Karpas-422 (cell line): ENCODE measurements at regions not wholly inside any gene's neighbourhood (a gene's known extent, or its start where the extent isn't known, plus 50 kb on each side); places are given as distances from the start of the nearest gene placed in this dataset.

Source experiments
- DNase-seq: peaks from one replicate; pipeline ENCODE4 v3.0.0-alpha.2; 2015
- H2AFZ ChIP-seq: fragments of 200-600 bp; sonication (generic); 2 replicates; pipeline ENCODE4 v1.6.1; 2014; ENCODE audit warnings: antibody characterized with exemption, low read length, mixed read lengths
- H3K27ac ChIP-seq: fragments of 200-600 bp; sonication (generic); 2 replicates; pipeline ENCODE4 v1.5.1; 2014; ENCODE audit warnings: mild to moderate bottlenecking, low read length, moderate library complexity
- H3K27me3 ChIP-seq: fragments of 200-600 bp; sonication (generic); 2 replicates; pipeline ENCODE4 v1.6.1; 2014; ENCODE audit warnings: low read length, mixed read lengths
- H3K36me3 ChIP-seq: fragments of 200-600 bp; sonication (generic); 2 replicates; pipeline ENCODE4 v1.6.1; 2014; ENCODE audit warnings: low read length, mixed read lengths; ENCODE audit not compliant: insufficient read depth
- H3K4me1 ChIP-seq: fragments of 200-600 bp; sonication (generic); 2 replicates; pipeline ENCODE4 v1.6.1; 2014; ENCODE audit warnings: mild to moderate bottlenecking, low read length, mixed read lengths
- H3K4me2 ChIP-seq: fragments of 200-600 bp; sonication (generic); 2 replicates; pipeline ENCODE4 v1.6.1; 2014; ENCODE audit warnings: low read length, low read depth, mild to moderate bottlenecking; ENCODE audit not compliant: poor library complexity, severe bottlenecking
- H3K4me3 ChIP-seq: fragments of 200-600 bp; sonication (generic); 2 replicates; pipeline ENCODE4 v1.5.1; 2014; ENCODE audit warnings: mild to moderate bottlenecking, antibody characterized with exemption, low read length, mixed read lengths
- H3K79me2 ChIP-seq: fragments of 200-600 bp; sonication (generic); 2 replicates; pipeline ENCODE4 v1.6.1; 2014; ENCODE audit warnings: mild to moderate bottlenecking, low read length, mixed read lengths
- H3K9ac ChIP-seq: fragments of 200-600 bp; sonication (generic); 2 replicates; pipeline ENCODE4 v1.6.0; 2014; ENCODE audit warnings: low read length
- H3K9me2 ChIP-seq: fragments of 200-600 bp; sonication (generic), shearing (Covaris generic); replicated peaks from 2 replicates; pipeline ENCODE4 v1.6.0; 2014; ENCODE audit warnings: mild to moderate bottlenecking, low read length, moderate library complexity; ENCODE audit not compliant: insufficient read depth
- H3K9me3 ChIP-seq: fragments of 300-700, 200-600 bp; sonication (generic); 2 replicates; pipeline ENCODE4 v1.6.1; 2014; ENCODE audit warnings: low read length, mixed read lengths
- H4K20me1 ChIP-seq: fragments of 200-600 bp; sonication (generic); 2 replicates; pipeline ENCODE4 v1.6.1; 2014; ENCODE audit warnings: mild to moderate bottlenecking, antibody characterized with exemption, low read length, low read depth; ENCODE audit not compliant: insufficient read depth

GRCh38 chr4:173801361-173801760 is 271.3 kb upstream of the HAND2 start:
- H3K4me3 ChIP-seq = no peak overlapping the region
- H3K27me3 ChIP-seq = no peaks in the 10 kb centered on the region
- H3K9me3 ChIP-seq = no peaks in the 10 kb centered on the region
- H3K9ac ChIP-seq = no peak overlapping the region
- no peak overlapping the region for H2AFZ ChIP-seq
- H3K36me3 ChIP-seq = no peaks in the 10 kb centered on the region
- no peaks in the 10 kb centered on the region for H3K79me2 ChIP-seq
- no peak overlapping the region for H3K4me2 ChIP-seq
- no peaks in the 10 kb centered on the region for H3K9me2 ChIP-seq
- no peaks in the 10 kb centered on the region for H3K4me1 ChIP-seq
- no peak for DNase-seq
- no peaks in the 10 kb centered on the region for H4K20me1 ChIP-seq
- no peak overlapping the region for H3K27ac ChIP-seq

DNA sequence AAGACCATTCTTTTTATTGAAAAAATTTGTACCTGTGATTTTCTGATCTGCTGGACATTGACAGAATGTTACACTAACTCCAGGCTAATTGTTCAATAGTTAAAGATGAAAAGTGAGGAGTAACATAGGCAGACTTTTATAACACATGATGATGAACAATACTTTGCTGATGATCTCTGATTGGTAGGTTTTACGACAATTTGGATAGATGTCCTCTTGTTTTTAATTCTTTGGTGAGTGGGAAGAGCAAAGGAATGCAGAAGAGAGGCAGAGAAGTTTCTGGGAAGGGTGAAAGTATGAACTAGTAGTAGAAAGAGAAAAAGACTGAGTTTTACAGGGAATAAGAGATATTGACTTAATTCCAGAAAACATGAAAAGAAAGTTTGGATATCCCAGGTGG is 267.3 kb upstream of the HAND2 start:
- Histone ChIP-seq H3K36me3 (no peaks in the 10 kb centered on the region), H2AFZ (no peak overlapping the region)

GRCh38 chr4:173794662-173795061 is 264.6 kb upstream of the HAND2 start:
- Histone ChIP-seq H3K4me2 (no peak overlapping the region), H3K4me1 (no peaks in the 10 kb centered on the region)

More for the DNA sequence above, 267.3 kb upstream of the HAND2 start:
- no peaks in the 10 kb centered on the region for H3K27me3 ChIP-seq
- H3K79me2 ChIP-seq = no peaks in the 10 kb centered on the region
- no peak for DNase-seq
- H3K4me3 ChIP-seq = no peak overlapping the region
- H3K9me2 ChIP-seq = no peaks in the 10 kb centered on the region
- no peak overlapping the region for H3K4me2 ChIP-seq
- H3K27ac ChIP-seq = no peak overlapping the region
- H4K20me1 ChIP-seq = no peaks in the 10 kb centered on the region
- H3K4me1 ChIP-seq = no peaks in the 10 kb centered on the region
- no peaks in the 10 kb centered on the region for H3K9me3 ChIP-seq
- no peak overlapping the region for H3K9ac ChIP-seq

GRCh38 chr4:173793937-173794510 is 264.0 kb upstream of the HAND2 start:
- no peak for DNase-seq
- Histone ChIP-seq H3K9me2 (no peaks in the 10 kb centered on the region), H3K9me3 (no peaks in the 10 kb centered on the region), H3K27ac (no peak overlapping the region), H3K79me2 (no peaks in the 10 kb centered on the region), H3K27me3 (no peaks in the 10 kb centered on the region), H2AFZ (no peak overlapping the region), H3K36me3 (no peaks in the 10 kb centered on the region), H3K4me1 (no peaks in the 10 kb centered on the region), H3K4me2 (no peak overlapping the region), H4K20me1 (no peaks in the 10 kb centered on the region), H3K4me3 (no peak overlapping the region), H3K9ac (no peak overlapping the region)

More at GRCh38 chr4:173794662-173795061, 264.6 kb upstream of the HAND2 start:
- Histone ChIP-seq H3K36me3 (no peaks in the 10 kb centered on the region), H3K27me3 (no peaks in the 10 kb centered on the region), H4K20me1 (no peaks in the 10 kb centered on the region), H3K4me3 (no peak overlapping the region), H3K9me2 (no peaks in the 10 kb centered on the region), H3K79me2 (no peaks in the 10 kb centered on the region), H2AFZ (no peak overlapping the region), H3K27ac (no peak overlapping the region), H3K9me3 (no peaks in the 10 kb centered on the region), H3K9ac (no peak overlapping the region)
- no peak for DNase-seq

GRCh38 chr4:173782660-173783059 is 252.6 kb upstream of the HAND2 start:
- Histone ChIP-seq H2AFZ (no peak overlapping the region), H3K9me2 (no peaks in the 10 kb centered on the region), H3K4me1 (no peaks in the 10 kb centered on the region), H3K4me3 (no peak overlapping the region), H3K27me3 (no peaks in the 10 kb centered on the region), H3K79me2 (no peaks in the 10 kb centered on the region), H3K9ac (no peak overlapping the region), H3K4me2 (no peak overlapping the region), H3K27ac (no peak overlapping the region), H3K36me3 (no peaks in the 10 kb centered on the region), H3K9me3 (no peaks in the 10 kb centered on the region), H4K20me1 (no peaks in the 10 kb centered on the region)
- no peak for DNase-seq

- Histone ChIP-seq H3K9me2 (no peaks in the 10 kb centered on the region), H3K36me3 (no peaks in the 10 kb centered on the region), H2AFZ (no peak overlapping the region), H3K79me2 (no peaks in the 10 kb centered on the region), H3K4me1 (no peaks in the 10 kb centered on the region), H3K4me2 (no peak overlapping the region), H3K27me3 (no peaks in the 10 kb centered on the region), H3K27ac (no peak overlapping the region), H3K9ac (no peak overlapping the region), H3K4me3 (no peak overlapping the region), H4K20me1 (no peaks in the 10 kb centered on the region), H3K9me3 (no peaks in the 10 kb centered on the region)
- DNase-seq = no peak
Observed at GRCh38 chr4:173777921-173778320, 247.9 kb upstream of the HAND2 start.

- no peaks in the 10 kb centered on the region for H3K9me3 ChIP-seq
Observed at GRCh38 chr4:173777421-173777820, 247.4 kb upstream of the HAND2 start.

DNA sequence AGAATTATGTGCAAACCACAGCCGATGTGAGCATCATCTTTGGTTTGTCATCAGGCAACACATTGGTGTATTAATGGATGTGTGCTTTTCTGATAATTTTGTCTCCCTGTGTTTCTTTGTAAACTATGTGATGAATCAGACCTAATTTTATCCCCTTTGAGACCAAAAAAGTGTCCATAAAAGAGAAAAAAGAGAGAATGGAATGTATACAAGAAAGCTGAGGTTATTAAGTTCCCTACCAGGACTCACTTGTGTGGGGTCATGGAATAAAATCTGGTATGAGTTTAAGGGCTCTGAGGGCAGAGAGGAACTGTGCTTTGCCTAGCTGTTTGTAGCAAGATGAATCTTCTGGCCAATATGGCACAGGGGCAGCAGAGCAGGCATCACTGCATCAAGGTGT is 239.5 kb upstream of the HAND2 start:
- no peaks in the 10 kb centered on the region for H3K4me1 ChIP-seq
- H3K4me2 ChIP-seq = no peak overlapping the region
- H3K9ac ChIP-seq = no peak overlapping the region
- no peaks in the 10 kb centered on the region for H3K9me3 ChIP-seq
- H3K27me3 ChIP-seq = no peaks in the 10 kb centered on the region
- no peaks in the 10 kb centered on the region for H4K20me1 ChIP-seq
- H3K36me3 ChIP-seq = no peaks in the 10 kb centered on the region
- DNase-seq = no peak
- no peak overlapping the region for H3K27ac ChIP-seq
- no peak overlapping the region for H3K4me3 ChIP-seq
- no peaks in the 10 kb centered on the region for H3K9me2 ChIP-seq
- no peaks in the 10 kb centered on the region for H3K79me2 ChIP-seq
- no peak overlapping the region for H2AFZ ChIP-seq

More at GRCh38 chr4:173777421-173777820, 247.4 kb upstream of the HAND2 start:
- Histone ChIP-seq H2AFZ (no peak overlapping the region), H3K9ac (no peak overlapping the region), H3K27me3 (no peaks in the 10 kb centered on the region), H3K4me1 (no peaks in the 10 kb centered on the region), H3K4me2 (no peak overlapping the region), H3K9me2 (no peaks in the 10 kb centered on the region), H3K27ac (no peak overlapping the region), H3K36me3 (no peaks in the 10 kb centered on the region), H4K20me1 (no peaks in the 10 kb centered on the region), H3K79me2 (no peaks in the 10 kb centered on the region), H3K4me3 (no peak overlapping the region)
- DNase-seq = no peak

DNA sequence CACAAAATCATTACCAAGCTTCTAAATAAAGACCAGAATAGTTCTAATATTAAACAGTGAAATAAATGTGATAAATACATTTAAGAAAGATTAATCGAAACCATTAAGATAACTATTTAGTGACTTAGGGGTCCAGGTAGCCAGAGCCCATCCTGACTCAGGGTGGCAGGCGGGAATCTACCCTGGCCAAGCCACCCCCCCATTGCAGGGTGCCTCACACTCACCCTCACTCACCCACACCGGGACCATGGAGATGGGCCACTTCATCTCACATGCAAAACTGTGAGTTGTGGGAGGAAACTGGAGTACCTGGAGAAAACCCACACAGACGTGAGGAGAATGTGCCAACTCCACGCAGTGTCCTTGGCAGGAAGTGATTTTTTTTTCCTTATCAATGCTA is 237.6 kb upstream of the HAND2 start:
- Histone ChIP-seq H3K79me2 (no peaks in the 10 kb centered on the region), H3K9me2 (no peaks in the 10 kb centered on the region), H3K27ac (no peak overlapping the region), H3K4me2 (no peak overlapping the region), H2AFZ (no peak overlapping the region), H3K27me3 (no peaks in the 10 kb centered on the region), H3K4me1 (no peaks in the 10 kb centered on the region), H3K9me3 (no peaks in the 10 kb centered on the region), H3K9ac (no peak overlapping the region), H3K36me3 (no peaks in the 10 kb centered on the region), H3K4me3 (no peak overlapping the region), H4K20me1 (no peaks in the 10 kb centered on the region)
- no peak for DNase-seq
